GM12864 (cell line): ENCODE measurements at regions not wholly inside any gene's neighbourhood (a gene's known extent, or its start where the extent isn't known, plus 50 kb on each side); places are given as distances from the start of the nearest gene placed in this dataset.

ENCODE experiments used
- DNase-seq: peaks from one replicate; pipeline ENCODE4 v3.0.0-alpha.2; 2011; ENCODE audit warnings: low read depth
- H3K4me3 ChIP-seq: 2 replicates; pipeline ENCODE4 v1.5.1; 2011; ENCODE audit warnings: mild to moderate bottlenecking, low read depth, low read length, control low read depth
- CTCF ChIP-seq: IDR thresholded peaks from 2 replicates; pipeline ENCODE4 v1.5.1; 2011; ENCODE audit warnings: low read depth, mild to moderate bottlenecking, moderate library complexity, low read length, control low read depth, inconsistent platforms; ENCODE audit errors: missing control alignments

- no peak for DNase-seq
- no peak for TF ChIP-seq CTCF
- no peak overlapping the region for H3K4me3 ChIP-seq
Observed at GRCh38 chr4:126385954-126386353, 1071.2 kb downstream of the FAT4 start.

GRCh38 chr4:126386512-126386911, 1071.8 kb downstream of the FAT4 start:
- no peak for TF ChIP-seq CTCF
- no peak overlapping the region for H3K4me3 ChIP-seq
- DNase-seq: no peak

- no peak overlapping the region for H3K4me3 ChIP-seq
- no peak for TF ChIP-seq CTCF
- no peak for DNase-seq
Observed at GRCh38 chr4:126395664-126396063, 1080.9 kb downstream of the FAT4 start.

GRCh38 chr4:126396121-126396520, 1081.4 kb downstream of the FAT4 start:
- TF ChIP-seq CTCF: no peak
- no peak overlapping the region for H3K4me3 ChIP-seq
- no peak for DNase-seq

GRCh38 chr4:126396703-126397102, 1081.9 kb downstream of the FAT4 start:
- no peak for DNase-seq
- peak; percentile 8 for TF ChIP-seq CTCF
- H3K4me3 ChIP-seq: no peak overlapping the region

GRCh38 chr4:126404549-126404948, 1089.8 kb downstream of the FAT4 start:
- DNase-seq: no peak
- no peak for TF ChIP-seq CTCF
- H3K4me3 ChIP-seq: no peak overlapping the region

- no peak for DNase-seq
- H3K4me3 ChIP-seq: no peak overlapping the region
- TF ChIP-seq CTCF: peak; percentile 41
Observed at GRCh38 chr4:126405369-126405982, 1090.7 kb downstream of the FAT4 start.
